GM03348 (cell line): ENCODE measurements at regions not wholly inside any gene's neighbourhood (a gene's known extent, or its start where the extent isn't known, plus 50 kb on each side); places are given as distances from the start of the nearest gene placed in this dataset.
"Not testable (repeated sequence)": the region's sequence is repeated elsewhere in the genome, so short reads cannot be mapped to it uniquely, and the experiment has no call there.

Experiments
- DNase-seq: peaks from one replicate; pipeline ENCODE4 v3.0.0; 2012; ENCODE audit warnings: low spot score

DNA sequence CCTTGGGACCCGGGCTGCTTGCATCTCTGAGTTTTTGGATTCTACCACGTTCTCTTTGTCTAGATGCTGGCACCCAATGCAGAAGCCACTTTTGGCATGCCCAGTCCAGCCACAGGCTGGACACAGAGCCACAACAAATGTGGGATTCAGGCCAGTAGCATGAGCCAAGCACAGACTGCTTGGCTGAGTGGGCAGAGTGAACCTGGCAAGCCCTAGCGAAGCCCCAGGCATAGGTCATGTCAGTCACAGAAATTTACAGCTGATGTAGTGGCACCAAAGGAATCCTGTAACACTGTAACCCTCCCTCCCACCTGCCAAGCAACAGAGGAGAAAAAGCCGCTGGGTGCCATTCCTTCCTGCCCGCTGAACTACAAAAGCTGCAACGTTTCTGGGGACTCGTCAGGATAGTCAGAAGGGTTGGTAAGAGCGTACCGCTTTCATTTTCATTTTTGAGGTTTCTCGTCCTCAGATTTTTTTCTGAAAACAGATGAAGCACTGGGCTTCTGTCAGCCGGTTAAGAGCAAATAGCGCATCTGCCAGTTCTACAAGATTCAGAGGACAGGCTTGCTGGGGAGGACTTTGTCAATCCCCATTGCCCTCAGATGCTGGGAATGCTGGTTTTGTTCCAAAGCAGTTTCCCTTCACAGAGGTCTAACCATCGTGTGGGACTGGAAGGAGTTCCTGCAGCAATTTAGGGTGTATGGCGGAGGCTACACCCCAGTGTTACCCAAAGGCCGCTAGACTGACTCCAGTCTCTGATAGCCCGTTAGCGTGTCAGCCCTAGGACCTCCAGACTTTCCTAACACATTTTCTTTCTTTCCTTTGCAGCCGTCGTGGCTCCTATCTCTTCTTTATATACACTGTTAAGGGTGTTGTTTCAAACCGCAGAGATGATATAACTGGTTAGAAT is 399.0 kb downstream of the HTR1A start:
- DNase-seq = no peak

DNA sequence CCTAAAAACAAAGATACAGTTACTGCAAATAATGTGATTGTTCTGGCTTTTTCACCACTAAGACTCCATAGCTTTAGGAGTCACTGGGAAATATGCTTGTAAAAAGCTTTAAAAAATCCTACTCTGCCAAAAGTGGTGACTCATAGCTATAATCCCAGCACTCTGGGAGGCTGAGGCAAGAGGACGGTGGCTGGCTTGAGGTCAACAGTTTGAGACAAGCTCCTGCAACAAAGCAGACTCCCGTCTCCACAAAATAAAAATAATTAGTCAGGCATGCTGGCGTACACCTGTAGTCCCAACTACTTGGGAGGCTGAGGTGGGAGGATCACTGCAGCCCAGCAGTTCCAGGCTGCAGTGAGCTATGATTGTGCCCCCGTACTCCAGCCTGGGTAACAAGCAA is 406.4 kb downstream of the HTR1A start:
- DNase-seq = no peak

DNA sequence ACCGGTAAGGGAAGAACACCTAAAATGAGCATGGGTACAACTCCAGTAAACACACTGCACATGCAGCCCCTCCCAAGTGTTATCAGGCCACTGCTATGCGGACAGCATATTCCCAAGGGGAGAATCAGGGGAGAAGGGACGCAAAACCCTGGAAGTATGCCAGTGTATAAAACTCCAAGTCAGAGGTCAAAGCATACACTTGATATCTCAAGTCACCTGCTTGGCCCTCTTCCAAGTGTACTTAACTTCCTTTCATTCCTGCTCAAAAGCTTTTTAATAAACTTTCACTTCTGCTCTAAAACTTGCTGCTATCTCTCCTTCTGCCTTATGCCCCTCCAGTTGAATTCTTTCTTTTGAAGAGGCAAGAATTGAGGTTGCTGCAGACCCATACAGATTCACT is 408.1 kb downstream of the HTR1A start:
- DNase-seq = no peak

DNA sequence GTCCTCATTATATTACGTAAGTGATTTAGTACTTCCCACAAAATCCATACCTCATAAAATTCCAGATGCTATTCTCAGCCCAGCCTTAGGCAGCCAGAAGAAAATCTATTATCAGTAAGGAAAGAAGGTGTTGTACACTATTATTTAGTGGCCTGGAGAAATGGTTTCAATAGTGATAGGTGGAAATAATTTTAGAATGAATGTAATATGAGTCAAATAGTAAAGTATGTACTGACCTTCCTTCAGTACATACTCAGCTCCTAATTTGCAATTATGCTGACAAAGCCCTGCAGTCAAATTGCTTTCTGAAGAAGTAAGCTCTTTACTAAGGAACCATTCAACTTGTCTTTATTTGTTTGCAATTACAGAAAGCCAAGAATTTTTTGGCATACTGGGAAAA is 409.2 kb downstream of the HTR1A start:
- DNase-seq = no peak

DNA sequence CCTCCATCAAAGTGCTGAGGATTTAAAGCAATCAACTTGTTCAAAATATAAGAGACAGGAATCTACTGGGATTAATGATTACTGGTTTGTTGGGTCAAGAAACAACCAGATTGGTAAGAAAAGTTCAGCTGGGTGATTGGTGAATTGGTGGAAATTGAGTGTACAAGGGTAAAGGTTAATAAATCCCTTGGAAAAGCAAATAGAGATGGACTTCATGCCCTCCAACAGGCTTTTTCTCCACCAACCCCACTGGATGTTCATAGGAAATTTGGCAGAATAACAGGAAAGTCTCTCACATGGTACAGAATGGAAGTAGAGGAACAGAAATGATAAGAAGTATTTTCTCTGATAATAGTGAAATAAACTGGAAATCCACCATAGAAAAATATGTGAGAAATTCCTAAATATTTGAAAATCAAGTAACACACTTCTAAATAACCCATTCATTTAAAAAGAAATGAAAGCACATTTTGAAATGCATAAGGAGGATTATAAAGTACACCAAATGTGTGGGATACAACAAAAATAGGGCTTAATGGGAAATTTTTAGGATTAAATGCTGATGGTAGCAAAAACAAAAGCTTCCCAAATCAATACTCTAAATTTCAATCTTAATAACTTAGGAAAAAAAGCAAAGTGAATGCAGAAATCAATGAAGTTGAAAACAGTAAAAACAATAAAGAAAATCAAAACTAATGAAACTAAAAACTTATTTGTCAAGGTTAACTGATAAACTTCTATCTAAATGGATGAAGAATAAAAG is 426.2 kb downstream of the HTR1A start:
- no peak for DNase-seq

DNA sequence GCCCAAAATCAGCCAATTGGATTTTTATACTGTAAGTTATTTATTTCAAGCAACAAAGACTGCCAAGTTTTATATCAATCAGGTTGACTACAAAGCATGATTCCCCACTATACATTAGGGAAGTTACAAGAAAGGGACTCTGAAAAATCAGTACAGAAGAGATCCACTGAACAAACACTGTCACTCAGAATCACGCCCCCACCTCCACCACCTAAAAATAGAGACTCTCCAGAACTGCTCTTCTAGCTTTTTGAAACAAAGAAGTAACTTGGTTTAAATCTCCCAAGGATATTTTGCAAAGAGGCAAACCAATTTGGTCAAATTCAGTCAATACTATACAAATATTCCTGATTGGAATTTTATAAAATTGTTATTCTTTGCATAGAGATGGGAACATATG is 438.0 kb downstream of the HTR1A start:
- DNase-seq = no peak

DNA sequence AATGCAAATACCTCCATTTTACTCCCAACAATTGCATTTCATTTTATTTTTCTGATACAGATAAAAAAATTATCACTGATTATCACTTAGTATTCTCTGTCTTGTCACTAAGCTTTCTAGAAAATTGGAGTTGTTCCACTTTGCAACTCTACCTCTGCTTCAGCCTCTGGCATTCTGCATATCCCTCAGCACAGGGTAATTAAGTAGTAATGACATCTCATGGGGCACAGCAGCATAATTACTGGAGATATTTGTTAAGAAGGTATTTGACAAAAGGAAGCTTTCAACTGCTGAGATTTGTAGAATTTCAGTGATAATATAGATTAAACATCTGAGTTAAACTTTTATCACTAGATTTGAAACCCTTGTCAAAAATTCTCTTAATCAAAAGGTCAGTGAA is 446.2 kb downstream of the HTR1A start:
- DNase-seq = no peak

DNA sequence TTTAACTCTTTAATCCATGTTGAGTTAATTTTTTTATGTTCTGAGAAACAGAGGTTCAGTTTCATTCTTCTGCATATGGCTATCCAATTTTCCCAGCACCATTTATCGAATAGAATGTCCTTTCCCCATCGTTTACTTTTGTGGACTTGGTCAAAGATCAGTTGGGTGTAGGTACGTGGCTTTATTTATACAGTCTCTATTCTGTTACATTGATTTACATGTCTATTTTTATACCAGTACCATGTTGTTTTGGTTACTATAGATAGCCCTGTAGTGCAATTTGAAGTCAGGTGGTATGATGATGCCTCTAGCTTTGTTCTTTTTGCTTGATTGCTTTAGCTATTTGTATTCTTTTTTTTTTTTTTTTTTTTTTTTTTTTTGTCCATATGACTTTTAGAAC is 462.0 kb downstream of the HTR1A start:
- no peak for DNase-seq

DNA sequence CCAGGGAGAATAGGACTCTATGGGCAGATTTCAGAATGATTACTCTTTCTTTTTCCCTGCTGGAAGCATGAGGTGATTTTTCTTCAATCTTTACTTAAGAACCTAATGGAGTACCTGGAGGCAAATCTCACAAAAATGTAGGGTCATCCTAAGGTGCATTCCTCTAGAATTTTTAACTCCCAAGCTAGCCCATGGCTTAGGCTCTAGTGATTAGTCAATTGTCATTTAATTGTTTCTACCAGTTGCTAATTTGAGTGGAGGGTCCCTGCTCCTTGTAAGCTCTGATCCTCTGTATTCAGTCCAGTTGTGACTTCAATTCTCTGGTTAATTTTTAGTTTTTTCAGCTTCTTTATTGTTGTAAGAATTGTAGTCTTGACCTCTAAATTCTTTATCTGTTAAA is 467.0 kb downstream of the HTR1A start:
- DNase-seq = no peak

DNA sequence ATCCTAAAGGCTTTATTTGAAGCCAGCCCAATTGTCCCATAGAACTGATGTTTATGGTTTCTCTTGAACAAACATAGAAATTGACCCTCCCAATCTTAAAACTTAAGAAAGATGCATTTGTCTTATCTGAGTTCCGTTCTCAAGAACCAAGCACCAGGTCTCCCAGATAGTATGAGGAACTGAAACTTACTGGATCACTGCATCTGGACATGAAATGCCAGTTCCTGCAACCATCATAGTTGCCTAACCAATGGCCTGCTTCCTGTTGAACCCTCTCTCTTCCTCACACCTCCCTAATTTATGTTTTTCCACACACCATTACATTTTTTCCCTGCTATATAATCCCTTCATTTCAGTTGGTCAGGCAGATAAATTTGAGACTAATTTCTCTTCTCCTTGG is 478.9 kb downstream of the HTR1A start:
- no peak for DNase-seq

DNA sequence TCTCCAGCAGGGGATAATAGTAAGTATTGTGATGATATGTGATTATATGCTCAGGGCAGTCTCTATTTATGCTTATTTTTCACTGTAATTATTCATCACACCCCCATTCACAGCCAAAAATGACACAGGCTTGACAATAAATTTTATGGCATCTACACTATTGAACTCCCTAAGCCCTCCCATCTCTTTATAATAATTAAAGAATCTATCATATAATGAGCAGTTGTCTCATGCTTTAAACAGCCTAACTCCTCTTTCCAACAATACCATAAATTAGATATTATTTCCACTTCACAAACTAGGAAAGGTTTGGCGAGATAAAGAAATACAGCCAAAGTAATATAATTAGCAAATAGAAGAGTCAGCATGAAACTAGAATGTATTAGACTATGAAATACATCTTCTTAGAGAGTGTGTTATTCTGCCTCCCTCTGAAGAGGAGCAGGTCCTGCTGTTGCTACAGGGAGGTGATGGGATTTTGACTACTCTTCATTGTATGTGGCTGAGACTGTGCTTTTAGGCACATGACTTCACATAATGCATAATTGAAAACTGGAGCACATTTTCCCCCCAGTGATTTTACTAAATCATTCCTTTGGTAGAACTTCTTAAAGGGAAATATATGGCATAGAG is 488.8 kb downstream of the HTR1A start:
- DNase-seq = no peak

DNA sequence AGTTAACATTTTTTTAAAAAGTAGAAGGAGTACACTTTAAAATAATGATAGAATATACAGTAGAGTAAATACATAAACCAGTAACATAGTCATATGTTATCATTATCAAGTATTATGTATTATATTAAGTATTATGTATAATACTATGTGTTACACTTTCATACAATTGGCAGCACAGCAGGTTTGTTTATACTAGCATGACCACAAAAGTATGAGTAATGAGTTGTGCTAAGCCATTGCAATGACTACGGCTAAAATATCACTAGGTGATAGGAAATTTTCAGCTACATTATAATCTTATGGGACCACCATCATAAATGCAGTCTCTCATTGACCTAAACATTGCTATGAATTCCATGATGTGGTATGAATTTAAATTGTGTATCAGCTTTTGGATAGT is 506.0 kb downstream of the HTR1A start:
- no peak for DNase-seq

DNA sequence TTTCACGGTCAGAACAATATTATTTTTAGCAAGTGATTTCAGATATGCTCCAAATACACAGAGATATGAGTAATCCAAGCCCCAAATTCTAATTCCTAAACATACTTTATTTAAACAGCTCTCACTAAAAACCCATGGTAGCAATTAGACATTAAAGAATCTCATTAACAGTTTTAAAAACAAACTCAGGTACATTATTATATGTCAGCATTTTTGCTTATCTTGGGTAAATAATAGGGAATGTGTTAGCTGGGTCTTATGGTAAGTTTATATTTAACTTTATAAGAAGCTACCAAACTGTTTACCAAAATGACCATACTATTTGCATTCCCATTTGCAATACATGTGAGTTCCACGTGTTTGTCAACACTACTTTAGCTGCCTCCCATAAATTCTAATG is 511.1 kb downstream of the HTR1A start:
- DNase-seq = no peak

DNA sequence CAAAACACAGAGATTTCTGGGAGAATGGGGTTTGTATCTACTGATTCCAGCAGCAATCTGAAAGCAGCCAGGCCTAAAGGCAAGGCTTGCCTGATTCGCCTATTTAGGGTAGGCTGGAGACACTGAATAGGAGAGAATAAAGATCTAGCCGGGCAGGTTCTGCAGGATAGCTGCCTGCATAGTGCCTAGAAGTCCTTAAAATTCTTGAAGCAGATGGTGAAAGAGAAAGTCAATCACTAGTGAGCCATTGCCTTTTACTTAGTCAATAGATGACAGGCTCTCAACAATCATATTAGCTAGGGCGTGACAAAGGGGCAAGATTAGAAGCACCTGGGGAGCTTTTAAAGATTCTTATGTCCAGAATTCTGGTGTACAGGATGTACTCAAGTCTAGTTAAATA is 522.7 kb downstream of the HTR1A start:
- no peak for DNase-seq

DNA sequence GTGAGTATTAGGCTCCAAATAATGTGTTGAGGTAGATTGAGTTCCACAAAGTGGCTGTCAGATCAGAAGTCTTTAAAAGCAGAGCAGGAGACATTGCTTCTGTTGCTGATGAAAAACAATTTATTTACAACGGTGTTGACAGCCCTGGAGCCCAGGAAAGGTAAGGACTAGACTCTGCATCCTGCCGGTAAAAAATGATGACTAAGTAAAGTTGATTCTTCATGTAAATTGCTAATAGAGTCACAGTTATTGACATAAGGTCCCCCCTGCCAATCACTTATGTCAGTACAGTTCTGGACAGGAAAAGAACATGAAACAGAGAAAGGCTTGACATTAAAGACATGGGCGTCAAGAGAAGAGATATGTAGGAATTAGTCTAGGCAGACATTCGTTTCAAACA is 552.5 kb downstream of the HTR1A start:
- no peak for DNase-seq

DNA sequence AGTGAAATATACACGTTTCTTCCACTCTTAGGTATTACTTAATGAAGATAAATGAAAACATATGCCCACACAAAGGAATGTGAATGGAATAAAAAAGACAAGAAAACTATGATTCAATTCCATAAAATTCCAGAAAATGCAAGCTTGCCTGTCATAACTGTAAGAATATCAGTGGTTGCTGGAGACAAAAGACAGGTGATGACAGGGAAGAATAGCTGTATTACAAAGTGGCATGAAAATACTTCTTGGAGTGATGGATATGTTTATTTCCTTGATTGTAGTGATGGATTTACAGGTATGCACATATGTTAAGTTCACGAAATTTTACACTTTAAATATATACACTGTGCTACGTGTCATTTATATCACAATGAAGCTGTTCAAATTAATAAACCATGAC is 553.3 kb downstream of the HTR1A start:
- no peak for DNase-seq

DNA sequence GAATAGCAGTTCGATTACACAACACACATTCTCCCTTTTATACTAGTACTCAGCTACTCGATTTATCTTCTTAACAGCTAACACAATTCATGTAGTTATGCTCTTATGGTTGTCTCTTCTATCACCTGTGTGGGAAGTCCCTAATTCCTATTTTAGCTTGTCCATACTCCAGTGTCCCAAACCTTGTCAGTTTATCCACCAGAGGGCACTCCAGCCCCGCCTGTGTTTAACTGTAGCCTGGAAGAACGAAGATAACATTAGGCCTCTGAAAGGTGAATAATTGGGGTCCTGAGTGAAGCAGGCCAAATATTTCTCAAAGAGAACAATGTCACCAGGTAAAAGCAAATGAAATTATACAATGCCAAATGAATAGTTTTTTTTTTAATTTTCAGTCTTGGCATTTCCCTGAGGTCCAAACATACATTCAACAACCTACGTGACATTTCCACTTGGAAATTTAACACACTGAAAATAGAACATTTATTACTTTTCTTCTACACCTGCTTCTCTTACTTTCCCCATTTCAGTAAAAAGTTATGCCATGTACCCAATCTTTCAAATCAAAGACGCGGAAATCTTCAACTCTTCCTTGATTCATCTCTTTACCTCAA is 560.7 kb downstream of the HTR1A start:
- peak; percentile 40 for DNase-seq

DNA sequence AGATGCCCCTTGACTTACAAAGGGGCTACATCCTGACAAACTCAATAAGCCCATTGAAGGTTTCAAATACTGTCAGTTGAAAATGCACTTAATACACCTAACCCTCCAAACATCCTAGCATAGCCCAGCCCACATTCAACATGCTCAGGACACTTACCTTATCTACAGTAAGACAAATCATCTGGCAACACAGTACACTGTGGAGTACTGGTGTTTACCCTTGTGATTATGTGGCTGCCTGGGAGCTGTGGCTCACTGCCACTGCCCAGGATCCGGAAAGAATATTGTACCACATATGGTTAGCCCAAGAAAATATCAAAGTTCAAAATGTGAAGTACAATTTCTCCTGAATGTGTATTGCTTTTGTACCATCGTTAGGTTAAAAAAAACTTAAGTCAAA is 562.2 kb downstream of the HTR1A start:
- no peak for DNase-seq

DNA sequence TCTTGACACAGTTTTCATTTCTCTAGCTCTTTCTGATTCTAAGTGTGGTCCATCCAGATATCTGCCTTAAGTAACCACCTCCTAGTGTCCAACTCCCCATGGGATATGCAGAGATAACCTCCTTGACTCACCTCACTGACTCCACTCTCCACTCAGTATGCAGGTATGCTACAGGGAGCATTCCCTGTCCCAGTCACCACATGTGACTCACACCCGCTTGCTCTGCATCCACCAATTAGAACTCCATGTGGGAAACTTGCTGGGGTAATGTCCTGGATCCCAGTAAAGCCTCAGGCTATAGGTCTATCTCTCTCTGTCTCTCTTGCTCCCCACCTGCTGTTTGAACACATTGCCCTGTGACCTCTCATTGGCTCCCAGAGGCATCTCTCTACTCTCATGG is 563.9 kb downstream of the HTR1A start:
- DNase-seq = no peak

DNA sequence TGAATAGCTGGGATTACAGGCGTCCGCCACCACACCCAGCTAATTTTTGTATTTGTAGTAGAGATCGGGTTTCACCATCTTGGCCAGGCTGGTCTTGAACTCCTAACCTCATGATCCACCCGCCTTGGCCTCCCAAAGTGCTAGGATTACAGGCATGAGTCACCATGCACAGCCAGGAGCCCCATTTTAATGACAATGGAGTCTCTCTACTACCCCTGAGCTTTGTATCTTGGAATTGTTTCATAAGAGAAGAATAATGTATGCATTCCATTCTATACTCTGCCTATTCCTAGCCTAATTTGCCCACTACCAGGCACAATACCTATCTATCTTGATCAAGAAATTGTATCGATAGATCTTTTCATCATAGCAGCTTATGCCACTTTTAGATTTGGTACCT is 574.1 kb downstream of the HTR1A start:
- DNase-seq = not testable (repeated sequence)

DNA sequence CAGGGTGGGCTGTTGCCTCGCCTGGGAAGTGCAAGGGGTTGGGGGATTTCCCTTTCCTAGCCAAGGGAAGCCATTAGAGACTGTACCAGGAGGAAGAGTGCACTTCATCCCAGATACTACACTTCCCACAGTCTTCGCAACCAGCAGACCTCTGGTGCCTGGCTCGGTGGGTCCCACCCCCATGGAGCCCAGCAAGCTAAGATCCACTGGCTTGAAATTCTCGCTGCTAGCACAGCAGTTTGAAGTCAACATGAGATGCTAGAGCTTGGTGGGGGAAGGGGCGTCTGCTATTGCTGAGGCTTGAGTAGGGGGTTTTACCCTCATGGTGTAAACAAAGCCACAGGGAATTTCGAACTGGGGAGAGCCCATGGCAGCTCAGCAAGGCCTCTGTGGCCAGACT is 586.4 kb downstream of the HTR1A start:
- DNase-seq = no peak

DNA sequence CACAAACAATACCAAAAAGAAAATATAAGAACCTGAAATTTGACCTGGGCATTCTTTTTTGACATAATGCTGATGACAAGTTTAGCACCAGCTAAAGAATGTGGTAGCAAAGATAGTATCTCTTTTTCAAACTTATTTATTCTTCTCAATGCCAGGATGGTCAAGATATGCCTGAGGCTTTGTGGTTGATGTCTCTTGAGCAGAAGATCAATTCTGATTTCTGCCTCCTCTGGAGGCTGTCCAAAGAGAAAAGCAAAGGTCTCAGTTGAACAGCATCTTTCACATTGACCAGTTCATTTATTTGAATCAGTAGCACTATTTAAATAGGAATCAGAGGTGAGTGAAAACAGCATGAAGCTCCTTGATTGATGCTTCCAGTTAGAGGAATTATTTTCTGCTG is 588.2 kb downstream of the HTR1A start:
- DNase-seq = no peak

DNA sequence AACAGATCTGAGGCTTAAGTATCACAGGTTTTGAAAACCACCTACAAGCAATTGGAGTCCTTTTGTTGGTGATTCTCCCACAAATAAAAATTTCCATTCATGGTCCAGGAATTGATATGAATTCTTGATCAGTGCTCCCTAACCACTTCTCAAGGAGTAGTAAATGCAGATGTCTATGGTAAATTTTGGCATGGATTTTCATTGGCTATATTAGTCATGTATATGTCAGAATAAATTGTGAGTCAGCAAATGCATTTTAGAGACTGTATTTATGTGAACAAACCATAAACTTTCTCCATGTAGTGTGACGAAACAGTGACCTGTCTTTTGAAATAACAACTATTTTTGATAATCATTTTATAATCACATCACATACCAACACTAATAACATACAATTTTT is 611.1 kb downstream of the HTR1A start:
- no peak for DNase-seq
